HG03060 (cell line): ENCODE measurements at regions not wholly inside any gene's neighbourhood (a gene's known extent, or its start where the extent isn't known, plus 50 kb on each side); places are given as distances from the start of the nearest gene placed in this dataset.

Source experiments
- ATAC-seq: cut with Tn5 transposase; IDR thresholded peaks from one replicate; pipeline ENCODE4 v1.9.1; 2021; ENCODE audit warnings: low read depth, moderate number of reproducible peaks; ENCODE audit not compliant: unreplicated experiment

- ATAC-seq: no peak
These were observed 146.5 kb downstream of the SYK start for GRCh38 chr9:90948156-90948555.

GRCh38 chr9:90950600-90950999 is 149.0 kb downstream of the SYK start:
- no peak for ATAC-seq

- no peak for ATAC-seq
These were observed 151.6 kb downstream of the SYK start for GRCh38 chr9:90953200-90953599.

DNA sequence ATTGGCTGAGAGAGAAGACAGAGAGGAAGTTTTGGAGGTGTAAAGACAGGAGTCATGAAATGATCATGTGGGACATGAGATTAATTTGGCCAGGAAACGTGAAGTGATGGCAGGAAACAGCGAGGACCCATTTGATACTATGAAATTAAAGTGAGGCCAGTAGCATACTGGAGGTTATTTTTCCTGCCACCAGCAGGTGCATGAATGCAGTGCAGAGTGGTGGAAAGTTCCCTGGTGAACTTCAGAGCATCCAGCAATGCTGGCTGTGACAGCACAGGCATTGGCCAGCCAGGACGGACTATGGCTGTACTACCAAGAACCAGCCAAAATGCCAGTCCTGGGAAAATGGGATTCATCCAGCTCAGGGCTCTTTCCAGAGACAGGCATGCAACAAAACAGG is 152.2 kb downstream of the SYK start:
- ATAC-seq: no peak

GRCh38 chr9:90956026-90956810 is 154.6 kb downstream of the SYK start:
- no peak for ATAC-seq

DNA sequence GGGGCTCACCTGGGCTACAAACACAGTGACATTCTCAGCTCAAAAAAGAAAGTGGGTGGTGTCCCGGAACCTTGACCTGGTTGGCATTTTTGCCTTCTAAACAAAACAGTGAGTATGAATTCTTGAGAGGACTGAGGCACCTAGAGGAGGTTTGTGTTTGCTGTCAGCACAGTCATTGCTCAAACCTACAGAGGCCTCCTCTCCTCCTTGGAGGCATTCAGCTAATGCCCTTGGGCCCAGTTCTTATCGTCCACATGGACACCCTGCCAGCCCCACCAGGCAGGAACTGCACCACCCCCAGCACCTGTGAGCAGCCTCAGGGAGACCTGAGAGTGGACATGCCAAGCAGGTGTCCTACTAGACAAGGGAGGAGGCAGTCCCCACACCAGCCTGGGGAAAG is 156.7 kb downstream of the SYK start:
- ATAC-seq: no peak

DNA sequence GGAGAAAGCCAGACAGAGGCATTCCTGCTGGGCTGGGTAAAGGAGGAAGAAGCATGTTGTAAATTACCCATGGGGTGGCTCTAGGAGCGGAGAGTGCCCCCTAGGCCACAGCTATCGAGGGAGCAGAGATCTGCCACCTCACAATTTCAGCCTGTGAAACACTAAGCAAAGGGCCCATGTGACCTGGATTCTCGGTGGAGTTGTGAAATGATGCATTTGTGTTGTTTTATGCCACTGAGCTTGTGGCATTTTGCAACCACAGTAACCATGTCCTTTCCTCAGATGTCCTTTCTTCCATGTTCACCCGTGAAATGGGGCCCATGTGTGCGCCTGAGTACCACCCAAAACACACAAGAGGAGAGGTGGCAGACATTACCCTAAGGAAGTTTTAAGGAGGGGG is 159.3 kb downstream of the SYK start:
- no peak for ATAC-seq

- no peak for ATAC-seq
These were observed 159.8 kb downstream of the SYK start for GRCh38 chr9:90961375-90961774.

GRCh38 chr9:90964101-90965020 is 162.7 kb downstream of the SYK start:
- no peak for ATAC-seq

GRCh38 chr9:90965226-90966030 is 163.8 kb downstream of the SYK start:
- ATAC-seq: no peak

- no peak for ATAC-seq
These were observed 164.3 kb downstream of the SYK start for GRCh38 chr9:90966031-90966290.

DNA sequence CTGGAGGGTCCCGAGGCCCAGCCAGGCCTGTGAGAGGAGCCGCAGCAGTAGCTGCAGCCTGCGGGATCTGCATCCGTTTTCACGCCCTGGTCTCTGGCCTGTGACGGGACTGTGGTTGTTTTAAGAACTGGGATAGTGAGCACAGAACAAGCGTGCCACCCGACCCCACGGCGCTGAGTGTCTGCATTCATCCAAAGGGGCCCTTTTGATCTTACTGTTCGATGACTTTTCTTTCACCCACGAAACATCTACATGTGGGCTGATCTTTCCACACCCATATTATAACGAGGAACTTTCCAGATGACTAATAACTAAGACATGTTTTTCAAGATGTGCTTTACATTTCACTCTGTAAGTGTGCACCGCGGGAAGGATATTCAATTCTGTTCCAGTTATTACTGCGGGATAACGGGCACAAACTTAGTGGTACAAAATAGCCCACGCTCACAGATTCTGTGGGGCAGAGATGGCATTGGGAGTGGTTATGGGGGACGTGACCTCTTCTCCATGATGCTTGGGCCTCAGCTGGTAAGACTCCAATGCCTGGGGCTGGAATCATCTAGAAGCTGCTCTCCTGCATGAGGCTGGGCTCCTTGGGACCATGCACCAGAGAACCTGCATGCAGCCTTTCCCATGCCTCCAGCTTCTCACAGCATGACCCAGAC is 165.0 kb downstream of the SYK start:
- no peak for ATAC-seq

DNA sequence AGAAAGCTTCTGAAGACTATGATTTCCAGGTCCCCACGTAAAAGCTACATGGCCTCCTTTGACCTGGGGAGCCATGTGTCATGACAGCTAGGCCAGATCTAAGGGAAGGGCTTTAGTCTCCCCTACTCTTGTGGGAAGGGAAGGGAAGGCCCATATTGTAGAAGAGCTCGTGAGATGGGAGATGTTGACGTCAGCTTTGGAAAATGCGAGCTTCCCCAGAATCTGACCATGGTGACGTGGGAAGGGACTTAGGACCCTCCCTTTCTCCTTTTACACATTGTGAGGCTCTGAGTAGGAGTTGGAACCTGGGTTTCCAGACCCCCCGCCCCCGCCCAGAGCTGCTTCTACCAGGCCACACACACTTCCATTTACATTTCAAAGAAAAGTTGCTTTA is 165.5 kb downstream of the SYK start:
- no peak for ATAC-seq

- no peak for ATAC-seq
These were observed 167.5 kb downstream of the SYK start for GRCh38 chr9:90969021-90969675.

- no peak for ATAC-seq
These were observed 169.0 kb downstream of the SYK start for GRCh38 chr9:90970608-90971007.

DNA sequence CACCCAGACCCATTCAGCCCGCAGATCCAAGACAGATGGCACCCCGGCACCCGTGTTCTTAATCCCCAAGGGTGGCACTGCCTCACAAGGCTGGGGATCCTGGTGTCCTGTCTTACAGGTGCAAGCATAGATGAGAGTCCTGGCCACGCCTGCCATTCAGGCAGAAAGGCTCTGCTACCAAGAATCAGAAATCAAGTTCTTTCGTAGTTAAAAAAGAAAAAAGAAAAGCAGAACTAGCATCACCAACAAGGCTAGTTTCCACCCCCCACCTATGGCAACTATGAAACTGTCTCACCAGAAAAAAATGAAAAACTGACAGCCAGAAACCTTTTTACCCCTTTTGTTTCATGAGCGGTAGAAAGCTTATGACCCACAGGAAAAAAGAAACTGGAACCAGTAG is 170.4 kb downstream of the SYK start:
- no peak for ATAC-seq

DNA sequence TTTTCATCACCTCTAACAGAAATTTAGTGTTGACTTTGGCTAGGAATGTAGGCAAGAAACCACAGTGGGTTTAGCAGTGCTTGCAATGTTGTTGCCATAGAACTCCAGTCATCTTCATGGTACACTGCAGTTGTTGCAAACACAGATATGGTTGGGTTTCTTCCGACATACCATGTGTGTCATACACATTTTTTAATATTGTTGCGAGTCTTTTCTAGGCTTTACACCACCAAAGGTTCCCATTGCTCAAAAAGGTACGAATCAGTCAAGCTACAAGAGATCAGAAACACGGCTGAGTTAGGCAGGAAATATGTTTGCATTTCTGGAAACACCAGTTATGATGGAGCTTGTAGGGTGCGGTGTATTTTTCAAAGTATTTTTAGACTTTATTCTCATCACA is 172.4 kb downstream of the SYK start:
- ATAC-seq: no peak

- ATAC-seq: no peak
These were observed 173.1 kb downstream of the SYK start for GRCh38 chr9:90974643-90975245.

- no peak for ATAC-seq
These were observed 174.3 kb downstream of the SYK start for GRCh38 chr9:90975781-90976538.
